Astrocyte (in vitro differentiated cells and primary cell): ENCODE measurements at regions not wholly inside any gene's neighbourhood (a gene's known extent, or its start where the extent isn't known, plus 50 kb on each side); places are given as distances from the start of the nearest gene placed in this dataset.
A peak's percentile ranks its signal among the peaks of the same experiment; 100 is the strongest.

Source experiments
- DNase-seq: peaks from one replicate; pipeline ENCODE4 v3.0.0-alpha.2; 2010; ENCODE audit warnings: low read depth
- FAIRE-seq: peaks from 2 replicates; lab custom pipeline; 2011; peaks lifted over from hg19 to GRCh38; lab: Jason Lieb, UNC
- H2AFZ ChIP-seq: 2 replicates; pipeline ENCODE4 v1.6.0; 2012; ENCODE audit warnings: low read depth, low read length, inconsistent platforms
- H3K27ac ChIP-seq: 2 replicates; pipeline ENCODE4 v1.5.1; 2011; ENCODE audit warnings: low read depth, low read length, inconsistent platforms
- H3K27me3 ChIP-seq: 2 replicates; pipeline ENCODE4 v1.6.0; 2011; ENCODE audit warnings: low read length, inconsistent platforms; ENCODE audit not compliant: insufficient read depth
- H3K36me3 ChIP-seq: 2 replicates; pipeline ENCODE4 v1.5.1; 2011; ENCODE audit warnings: low read length, inconsistent platforms; ENCODE audit not compliant: insufficient read depth
- H3K4me1 ChIP-seq: 2 replicates; pipeline ENCODE4 v1.5.1; 2011; ENCODE audit warnings: low read length, inconsistent platforms; ENCODE audit not compliant: insufficient read depth
- H3K4me2 ChIP-seq: 2 replicates; pipeline ENCODE4 v1.6.0; 2012; ENCODE audit warnings: low read length, inconsistent platforms
- H3K4me3 ChIP-seq: 2 replicates; pipeline ENCODE4 v1.5.1; 2011; ENCODE audit warnings: low read depth, mild to moderate bottlenecking, low read length, inconsistent platforms; ENCODE audit not compliant: insufficient read depth
- H3K79me2 ChIP-seq: 2 replicates; pipeline ENCODE4 v1.6.0; 2012; ENCODE audit warnings: mild to moderate bottlenecking, low read length, inconsistent platforms; ENCODE audit not compliant: insufficient read depth
- H3K9ac ChIP-seq: 2 replicates; pipeline ENCODE4 v1.6.0; 2012; ENCODE audit warnings: mild to moderate bottlenecking, low read length, inconsistent platforms
- H3K9me3 ChIP-seq: 2 replicates; pipeline ENCODE4 v1.5.1; 2012; ENCODE audit warnings: low read depth, mild to moderate bottlenecking, low read length, inconsistent platforms; ENCODE audit not compliant: insufficient read depth
- H4K20me1 ChIP-seq: 2 replicates; pipeline ENCODE4 v1.6.0; 2012; ENCODE audit warnings: low read length, inconsistent platforms; ENCODE audit not compliant: insufficient read depth
- H3K27ac Mint-ChIP-seq: one replicate; pipeline ENCODE4 v1.8.0; 2021; ENCODE audit warnings: mild to moderate bottlenecking, mixed read lengths; ENCODE audit not compliant: unreplicated experiment
- H3K27me3 Mint-ChIP-seq: one replicate; pipeline ENCODE4 v1.8.0; 2021; ENCODE audit warnings: low read depth, mixed read lengths; ENCODE audit not compliant: unreplicated experiment
- H3K36me3 Mint-ChIP-seq: one replicate; pipeline ENCODE4 v1.8.0; 2021; ENCODE audit warnings: low read depth, mixed read lengths; ENCODE audit not compliant: unreplicated experiment
- H3K4me1 Mint-ChIP-seq: one replicate; pipeline ENCODE4 v1.8.0; 2021; ENCODE audit warnings: low read depth, mixed read lengths; ENCODE audit not compliant: unreplicated experiment
- H3K4me3 Mint-ChIP-seq: one replicate; pipeline ENCODE4 v1.8.0; 2021; ENCODE audit warnings: mild to moderate bottlenecking, moderate library complexity, mixed read lengths; ENCODE audit not compliant: unreplicated experiment
- H3K9me3 Mint-ChIP-seq: one replicate; pipeline ENCODE4 v1.8.0; 2021; ENCODE audit warnings: mild to moderate bottlenecking, mixed read lengths; ENCODE audit not compliant: unreplicated experiment
- CTCF ChIP-seq: IDR thresholded peaks from 2 replicates; pipeline ENCODE4 v1.5.1; 2011; ENCODE audit warnings: low read depth, mild to moderate bottlenecking, inconsistent platforms, low read length, moderate library complexity; ENCODE audit not compliant: insufficient read depth
- EZH2 ChIP-seq: IDR thresholded peaks from 2 replicates; pipeline ENCODE4 v1.6.1; 2012; ENCODE audit warnings: mild to moderate bottlenecking, low read length, inconsistent platforms; ENCODE audit not compliant: insufficient read depth

DNA sequence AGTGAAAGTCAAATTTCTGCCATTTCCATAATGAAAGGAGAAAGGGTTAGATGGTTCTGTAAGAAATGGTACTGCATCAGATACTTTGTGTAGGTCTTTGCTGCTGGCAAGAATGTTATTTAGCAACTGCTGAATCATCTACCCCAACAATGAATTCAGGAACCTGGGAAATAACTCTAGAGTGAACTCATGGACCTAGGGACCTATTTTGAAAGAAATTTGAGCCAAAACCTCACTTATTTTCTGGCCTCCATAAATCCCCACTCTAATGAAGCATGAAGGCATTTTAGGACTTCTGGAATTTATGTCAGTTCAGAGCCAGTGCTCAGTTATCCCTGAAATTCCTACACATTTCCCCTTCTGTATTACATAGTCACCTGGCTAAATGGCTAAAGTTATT, 50.9 kb upstream of the CPNE8 start:
- Histone ChIP-seq H4K20me1 (no peaks in the 10 kb centered on the region), H3K4me3 (no peak overlapping the region), H3K4me1 (peaks cover 2% of the 10 kb centered on the region), H3K27ac (peak overlapping the region; percentile 40), H3K27me3 (no peaks in the 10 kb centered on the region), H3K4me2 (peak overlapping the region; percentile 9), H3K79me2 (no peaks in the 10 kb centered on the region), H2AFZ (peak overlapping the region; percentile 16), H3K9ac (no peak overlapping the region), H3K36me3 (no peaks in the 10 kb centered on the region), H3K9me3 (no peaks in the 10 kb centered on the region)
- Mint-ChIP-seq H3K9me3 (no peaks in the 10 kb centered on the region), H3K4me3 (no peak overlapping the region), H3K36me3 (no peaks in the 10 kb centered on the region), H3K27ac (no peak overlapping the region), H3K4me1 (peaks cover 8% of the 10 kb centered on the region), H3K27me3 (no peaks in the 10 kb centered on the region)
- TF ChIP-seq CTCF (no peak), EZH2 (no peak)
- FAIRE-seq (no peak), DNase-seq (peak; percentile 82)
